Tibial artery (tissue), 4 donors: ENCODE measurements at regions not wholly inside any gene's neighbourhood (a gene's known extent, or its start where the extent isn't known, plus 50 kb on each side); places are given as distances from the start of the nearest gene placed in this dataset.

Source experiments
- DNase-seq, 2 donors: peaks; one replicate each; pipeline ENCODE4 v3.0.0-alpha.2; 2019
- H3K27ac ChIP-seq, 2 donors: fragments of 200-600 bp; sonication (generic) in 1 of 2; 1 replicate in 1 of 2; 2 replicates in 1 of 2; pipeline ENCODE4 v1.5.1; 2018 to 2019; ENCODE audit warnings: mild to moderate bottlenecking in 1 of 2
- H3K27me3 ChIP-seq, 2 donors: fragments of 200-600 bp; sonication (generic) in 1 of 2; one replicate each; pipeline versions ENCODE4 v1.5.1 to v1.6.0; 2016 to 2019
- H3K36me3 ChIP-seq, 3 donors: fragments of 200-600 bp; sonication (generic) in 2 of 3; one replicate each; pipeline ENCODE4 v1.5.1; 2016 to 2019; ENCODE audit warnings: mild to moderate bottlenecking in 2 of 3
- H3K4me1 ChIP-seq, 4 donors: fragments of 200-600 bp; sonication (generic) in 2 of 4; 1 replicate in 3 of 4; 2 replicates in 1 of 4; pipeline ENCODE4 v1.5.1; 2016 to 2019
- H3K4me3 ChIP-seq, 2 donors: fragments of 200-600 bp; sonication (generic) in 1 of 2; 1 replicate in 1 of 2; 2 replicates in 1 of 2; pipeline ENCODE4 v1.5.1; 2018 to 2019; ENCODE audit warnings: mild to moderate bottlenecking in 2 of 2
- H3K9me3 ChIP-seq, 3 donors: fragments of 200-600 bp; sonication (generic) in 1 of 3; one replicate each; pipeline ENCODE4 v1.5.1; 2016 to 2019
- intact Hi-C: fragments of 100-400 bp; cut with DNase I; formaldehyde crosslinking; loops from one replicate; pipeline ENCODE4 v1.15.0; 2023; ENCODE audit warnings: low total_unique reads
- TF ChIP-seq, protein P1 (sequence below), 2 experiments: fragments of 200-600 bp in 1 of 2; fragments of 450-650 bp in 1 of 2; IDR thresholded peaks; one replicate each; pipeline ENCODE4 v1.5.1; 2017 to 2019; ENCODE audit warnings: antibody characterized with exemption in 2 of 2, mild to moderate bottlenecking in 1 of 2, moderate library complexity in 1 of 2

- TF ChIP-seq, protein P1, sequence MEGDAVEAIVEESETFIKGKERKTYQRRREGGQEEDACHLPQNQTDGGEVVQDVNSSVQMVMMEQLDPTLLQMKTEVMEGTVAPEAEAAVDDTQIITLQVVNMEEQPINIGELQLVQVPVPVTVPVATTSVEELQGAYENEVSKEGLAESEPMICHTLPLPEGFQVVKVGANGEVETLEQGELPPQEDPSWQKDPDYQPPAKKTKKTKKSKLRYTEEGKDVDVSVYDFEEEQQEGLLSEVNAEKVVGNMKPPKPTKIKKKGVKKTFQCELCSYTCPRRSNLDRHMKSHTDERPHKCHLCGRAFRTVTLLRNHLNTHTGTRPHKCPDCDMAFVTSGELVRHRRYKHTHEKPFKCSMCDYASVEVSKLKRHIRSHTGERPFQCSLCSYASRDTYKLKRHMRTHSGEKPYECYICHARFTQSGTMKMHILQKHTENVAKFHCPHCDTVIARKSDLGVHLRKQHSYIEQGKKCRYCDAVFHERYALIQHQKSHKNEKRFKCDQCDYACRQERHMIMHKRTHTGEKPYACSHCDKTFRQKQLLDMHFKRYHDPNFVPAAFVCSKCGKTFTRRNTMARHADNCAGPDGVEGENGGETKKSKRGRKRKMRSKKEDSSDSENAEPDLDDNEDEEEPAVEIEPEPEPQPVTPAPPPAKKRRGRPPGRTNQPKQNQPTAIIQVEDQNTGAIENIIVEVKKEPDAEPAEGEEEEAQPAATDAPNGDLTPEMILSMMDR (IDR thresholded peaks at IDR 0.05), result no peak
- intact Hi-C loops, result no loop called here
- Histone ChIP-seq H3K4me1 (no peaks in the 10 kb centered on the region), H3K9me3 (no peaks in the 10 kb centered on the region), H3K27me3 (peaks cover 0 to 4% of the 10 kb centered on the region in 2 donors), H3K36me3 (no peaks in the 10 kb centered on the region), H3K4me3 (no peak overlapping the region), H3K27ac (no peak overlapping the region)
- DNase-seq, result no peak
These were observed 129.2 kb downstream of the NUF2 start for GRCh38 chr1:163450986-163451385.

DNA sequence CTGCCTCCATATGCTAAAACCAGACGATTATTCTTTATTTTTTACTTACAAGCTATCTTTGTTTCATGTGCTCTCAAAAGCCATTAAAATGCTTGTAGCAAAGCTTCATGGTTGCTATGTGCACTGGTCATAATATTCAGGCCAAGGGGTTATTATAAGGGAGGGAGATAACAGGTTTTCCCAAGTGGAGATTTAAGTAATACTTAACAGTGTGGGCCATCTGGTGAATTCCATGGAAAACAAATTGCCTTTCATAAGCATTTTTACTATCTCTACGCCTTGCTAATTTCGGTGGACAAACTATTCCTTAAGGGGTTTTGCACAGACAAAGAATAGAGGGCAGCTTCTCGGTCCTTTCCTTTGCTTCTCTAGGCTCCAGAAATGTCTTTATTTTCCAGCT lies 137.8 kb downstream of the NUF2 start:
- no peak overlapping the region for H3K27ac ChIP-seq
- no peaks in the 10 kb centered on the region for H3K9me3 ChIP-seq
- no peaks in the 10 kb centered on the region for H3K27me3 ChIP-seq
- H3K4me3 ChIP-seq, result no peak overlapping the region
- H3K4me1 ChIP-seq, result no peaks in the 10 kb centered on the region
- TF ChIP-seq, protein P1 (IDR thresholded peaks at IDR 0.05), result no peak
- H3K36me3 ChIP-seq, result no peaks in the 10 kb centered on the region
- no peak for DNase-seq
- intact Hi-C loops, result no loop called here

- intact Hi-C loops, result no loop called here
- H3K9me3 ChIP-seq, result no peaks in the 10 kb centered on the region
- no peak overlapping the region for H3K27ac ChIP-seq
- H3K36me3 ChIP-seq, result no peaks in the 10 kb centered on the region
- TF ChIP-seq, protein P1 (IDR thresholded peaks at IDR 0.05), result no peak
- H3K4me1 ChIP-seq, result no peaks in the 10 kb centered on the region
- no peaks in the 10 kb centered on the region for H3K27me3 ChIP-seq
- no peak overlapping the region for H3K4me3 ChIP-seq
- DNase-seq, result no peak
These were observed 145.5 kb downstream of the NUF2 start for GRCh38 chr1:163467289-163467688.

- TF ChIP-seq, protein P1 (IDR thresholded peaks at IDR 0.05), result no peak
- no peak for DNase-seq
- Histone ChIP-seq H3K36me3 (no peaks in the 10 kb centered on the region), H3K4me1 (no peaks in the 10 kb centered on the region), H3K9me3 (no peaks in the 10 kb centered on the region), H3K27ac (no peak overlapping the region), H3K4me3 (no peak overlapping the region), H3K27me3 (no peaks in the 10 kb centered on the region)
- intact Hi-C loops, result no loop called here
These were observed 150.3 kb downstream of the NUF2 start for GRCh38 chr1:163471779-163472650.

- intact Hi-C loops, result no loop called here
- Histone ChIP-seq H3K4me1 (no peaks in the 10 kb centered on the region), H3K4me3 (no peak overlapping the region), H3K27ac (no peak overlapping the region), H3K9me3 (no peaks in the 10 kb centered on the region), H3K27me3 (no peaks in the 10 kb centered on the region), H3K36me3 (no peaks in the 10 kb centered on the region)
- TF ChIP-seq, protein P1 (IDR thresholded peaks at IDR 0.05), result no peak
- no peak for DNase-seq
These were observed 151.0 kb downstream of the NUF2 start for GRCh38 chr1:163472651-163473248.
